DMS114 treated with DMSO at 0.1 percent for 48 hours (cell line): ENCODE measurements at regions not wholly inside any gene's neighbourhood (a gene's known extent, or its start where the extent isn't known, plus 50 kb on each side); places are given as distances from the start of the nearest gene placed in this dataset.
"Not testable (repeated sequence)": the region's sequence is repeated elsewhere in the genome, so short reads cannot be mapped to it uniquely, and the experiment has no call there.

Experiments
- DNase-seq: peaks from one replicate; lab custom pipeline; 2025; ENCODE audit not compliant: unreplicated experiment; lab: John Stamatoyannopoulos, UW

DNA sequence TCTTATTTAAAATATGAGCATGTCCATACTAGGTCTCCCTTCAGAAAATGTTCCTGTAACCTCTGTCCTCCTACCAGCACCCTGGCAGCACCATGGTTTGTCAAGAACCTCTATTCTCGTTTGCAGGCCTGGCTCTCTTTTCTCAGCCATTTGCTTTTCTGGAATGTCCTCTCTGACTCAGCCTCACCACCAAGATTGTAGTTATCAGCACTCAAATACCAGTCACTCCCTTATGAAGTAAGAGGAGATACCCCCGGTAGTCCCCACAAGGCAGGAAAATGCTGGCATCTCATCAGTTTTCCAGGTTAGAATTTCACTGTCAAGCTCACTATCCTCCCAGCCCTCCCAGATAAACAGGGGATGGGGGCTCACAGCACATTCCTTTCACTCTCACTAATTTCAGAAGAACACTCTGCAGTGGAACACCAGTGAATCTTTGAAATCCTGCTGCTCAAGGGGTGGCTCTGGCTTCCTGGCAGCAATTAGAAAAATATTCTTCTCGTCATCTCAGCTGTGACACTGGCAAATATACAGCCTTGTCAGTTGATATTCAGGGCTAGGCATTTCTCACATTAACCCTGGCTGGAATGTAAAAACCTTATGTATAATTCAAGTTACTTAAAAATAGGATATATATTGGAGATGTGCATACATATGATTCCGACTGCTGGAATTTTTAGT, 129.2 kb downstream of the TBX18 start:
- DNase-seq = no peak

- no peak for DNase-seq
Measured at GRCh38 chr6:84633771-84634170, 130.6 kb downstream of the TBX18 start.

DNA sequence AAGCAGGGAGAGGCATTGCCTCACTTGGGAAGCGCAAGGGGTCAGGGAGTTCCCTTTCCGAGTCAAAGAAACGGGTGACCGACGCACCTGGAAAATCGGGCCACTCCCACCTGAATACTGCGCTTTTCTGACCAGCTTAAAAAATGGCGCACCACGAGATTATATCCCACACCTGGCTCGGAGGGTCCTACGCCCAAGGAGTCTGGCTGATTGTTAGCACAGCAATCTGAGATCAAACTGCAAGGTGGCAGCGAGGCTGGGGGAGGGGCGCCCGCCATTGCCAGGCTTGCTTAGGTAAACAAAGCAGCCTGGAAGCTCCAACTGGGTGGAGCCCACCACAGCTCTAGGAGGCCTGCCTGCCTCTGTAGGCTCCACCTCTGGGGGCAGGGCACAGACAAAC, 137.9 kb downstream of the TBX18 start:
- DNase-seq = not testable (repeated sequence)

DNA sequence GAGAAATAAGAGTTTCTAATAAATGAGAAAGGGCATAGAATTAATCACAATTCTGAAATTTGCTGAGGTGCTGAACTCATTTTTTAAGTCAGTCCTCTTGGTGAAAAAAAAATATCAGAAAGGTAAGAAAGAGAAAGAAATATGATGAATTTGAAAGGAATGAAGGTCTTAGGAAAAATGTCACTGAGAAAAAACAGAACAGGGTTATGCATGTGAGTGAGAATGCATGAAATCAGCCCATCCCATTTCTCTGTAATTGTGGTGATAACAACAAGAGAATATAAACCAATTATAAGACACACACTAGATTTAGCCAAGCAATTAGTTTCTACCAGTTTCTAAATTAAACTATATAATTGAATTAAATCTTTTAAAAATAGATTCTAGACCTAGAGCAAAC, 138.9 kb downstream of the TBX18 start:
- DNase-seq = no peak

GRCh38 chr6:84623956-84624680, 140.3 kb downstream of the TBX18 start:
- DNase-seq = no peak

GRCh38 chr6:84618836-84619235, 145.6 kb downstream of the TBX18 start:
- DNase-seq = no peak

GRCh38 chr6:84618046-84618752, 146.2 kb downstream of the TBX18 start:
- no peak for DNase-seq

GRCh38 chr6:84615987-84616386, 148.4 kb downstream of the TBX18 start:
- no peak for DNase-seq

- DNase-seq = no peak
Measured at GRCh38 chr6:84615113-84615850, 149.1 kb downstream of the TBX18 start.

- no peak for DNase-seq
Measured at GRCh38 chr6:84606860-84607259, 157.5 kb downstream of the TBX18 start.

DNA sequence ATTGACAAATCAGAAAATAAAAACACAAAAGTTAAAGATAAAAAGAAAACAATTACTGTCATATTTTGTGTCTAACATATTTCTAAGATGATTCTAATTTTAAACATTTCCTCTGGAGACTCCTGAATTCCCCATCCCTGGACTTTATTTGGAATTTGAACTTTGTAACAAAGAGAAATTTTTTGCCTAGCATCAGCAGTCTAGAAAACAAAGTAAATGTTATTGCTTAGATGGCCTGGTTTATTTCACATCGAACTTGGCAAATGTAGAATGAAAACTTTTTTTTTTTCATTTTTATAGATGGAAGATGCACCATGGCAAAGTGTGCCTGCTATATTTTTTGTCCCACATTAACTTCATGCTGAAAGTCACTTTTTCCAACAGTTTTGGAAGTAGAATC, 159.1 kb downstream of the TBX18 start:
- DNase-seq = no peak

GRCh38 chr6:84601366-84601765, 163.0 kb downstream of the TBX18 start:
- no peak for DNase-seq

- DNase-seq = no peak
Measured at GRCh38 chr6:84599991-84600390, 164.4 kb downstream of the TBX18 start.

DNA sequence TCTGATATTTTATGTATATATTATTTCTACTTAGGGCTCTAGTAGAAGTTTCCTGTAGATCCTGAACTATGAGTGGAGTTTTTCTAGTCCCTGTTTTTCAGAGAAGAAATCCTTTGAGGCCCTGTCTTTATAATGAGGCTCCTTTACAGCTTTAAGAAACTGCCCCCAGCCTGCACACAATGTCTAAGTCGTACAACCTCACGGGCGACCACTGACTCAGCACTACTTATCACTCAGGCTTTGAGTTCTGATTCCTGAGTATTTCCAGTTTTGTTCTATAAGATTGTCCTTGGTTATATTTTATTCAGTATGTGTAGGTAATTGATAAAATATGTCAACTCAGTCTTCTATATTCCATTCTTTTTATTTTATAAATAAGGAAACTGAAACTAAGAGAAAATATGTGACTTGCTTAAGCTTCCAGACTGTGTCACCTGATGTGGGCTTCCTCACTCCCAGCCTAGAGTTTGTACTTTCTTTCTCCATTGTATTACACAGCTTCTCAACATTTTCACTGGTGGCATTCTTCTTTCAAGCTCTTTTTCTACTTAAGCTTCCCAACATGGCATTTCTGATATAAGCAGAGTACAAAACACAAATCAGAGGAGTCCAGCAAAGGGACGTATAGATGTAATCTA, 167.0 kb downstream of the TBX18 start:
- DNase-seq = no peak

DNA sequence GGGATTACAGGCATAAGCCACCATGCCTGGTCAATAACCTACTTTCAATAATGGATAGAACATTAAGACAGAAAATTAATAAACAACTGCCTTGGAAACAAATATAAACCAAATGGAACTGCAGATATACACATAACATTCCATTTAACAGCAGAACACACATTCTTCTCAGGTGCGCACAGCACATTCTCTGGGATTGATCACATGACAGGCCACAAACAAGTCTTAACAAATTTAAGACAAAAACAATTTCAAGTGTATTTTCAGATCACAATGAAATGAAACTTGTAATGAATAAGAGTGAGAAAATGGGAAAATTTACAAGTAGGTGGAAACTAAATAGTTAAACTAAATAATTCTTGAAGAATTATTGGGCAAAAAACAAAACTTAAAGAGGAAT, 167.9 kb downstream of the TBX18 start:
- DNase-seq = no peak

GRCh38 chr6:84588697-84589080, 175.7 kb downstream of the TBX18 start:
- no peak for DNase-seq

DNA sequence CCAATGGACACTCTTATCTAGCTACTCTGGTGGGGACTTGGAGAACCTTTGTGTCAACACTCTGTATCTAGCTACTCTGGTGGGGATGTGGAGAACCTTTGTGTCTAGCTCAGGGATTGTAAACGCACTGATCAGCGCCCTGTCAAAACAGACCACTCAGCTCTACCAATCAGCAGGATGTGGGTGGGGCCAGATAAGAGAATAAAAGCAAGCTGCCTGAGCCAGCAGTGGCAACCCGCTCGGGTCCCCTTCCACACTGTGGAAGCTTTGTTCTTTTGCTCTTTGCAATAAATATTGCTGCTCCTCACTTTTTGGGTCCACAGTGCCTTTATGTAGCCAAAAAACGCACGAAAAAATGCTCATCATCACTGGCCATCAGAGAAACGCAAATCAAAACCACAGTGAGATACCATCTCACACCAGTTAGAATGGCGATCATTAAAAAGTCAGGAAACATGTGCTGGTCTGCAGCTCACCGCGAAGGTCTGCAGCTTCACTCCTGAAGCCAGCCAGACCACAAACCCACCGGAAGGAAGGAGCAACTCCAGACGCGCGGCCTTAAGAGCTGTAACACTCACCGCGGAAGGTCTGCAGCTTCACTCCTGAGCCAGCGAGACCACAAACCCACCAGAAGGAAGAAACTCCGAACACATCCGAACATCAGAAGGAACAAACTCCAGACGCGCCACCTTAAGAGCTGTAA, 176.3 kb downstream of the TBX18 start:
- not testable (repeated sequence) for DNase-seq

GRCh38 chr6:84587202-84587940, 177.0 kb downstream of the TBX18 start:
- not testable (repeated sequence) for DNase-seq

- no peak for DNase-seq
Measured at GRCh38 chr6:84583784-84584183, 180.6 kb downstream of the TBX18 start.

DNA sequence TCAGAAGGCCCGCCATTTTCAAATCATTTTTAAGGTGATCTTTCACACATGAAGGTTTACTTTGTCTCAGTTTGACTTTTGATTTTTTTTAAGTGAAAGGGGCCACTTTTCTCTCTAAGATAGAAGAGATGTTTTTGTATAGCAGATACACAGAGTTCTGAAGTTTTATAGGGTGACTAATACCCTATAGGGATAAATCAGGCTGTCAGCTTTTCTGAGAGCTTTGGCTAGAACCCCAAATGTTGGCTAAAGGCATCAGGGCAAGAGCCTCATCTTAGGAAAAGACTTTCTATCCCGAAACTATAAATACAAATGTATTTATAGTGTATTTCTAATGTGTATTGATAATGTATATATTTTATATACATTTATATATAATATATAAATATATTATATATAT, 181.4 kb downstream of the TBX18 start:
- DNase-seq = no peak
